ENCODE measurements at regions not wholly inside any gene's neighbourhood (a gene's known extent, or its start where the extent isn't known, plus 50 kb on each side); places are given as distances from the start of the nearest gene placed in this dataset.

DNA sequence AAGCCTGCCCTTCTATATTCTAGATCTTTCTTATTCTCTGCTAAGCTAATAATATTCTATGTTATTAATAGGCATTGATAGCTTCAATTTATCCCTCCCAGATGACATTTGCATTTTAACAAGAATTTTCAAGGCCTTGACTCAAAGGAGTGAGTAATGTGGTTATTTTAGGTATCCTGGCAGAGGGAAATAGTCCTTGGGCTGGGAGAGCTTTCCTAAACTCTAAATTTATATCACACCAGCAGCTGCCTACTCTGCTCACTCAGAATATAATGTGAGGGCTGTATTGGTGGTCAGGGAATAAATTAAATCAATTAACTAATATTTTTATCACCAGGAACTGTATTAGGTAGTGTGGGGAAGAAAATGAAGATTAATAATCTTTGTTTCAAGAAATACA is 74.8 kb upstream of the ADAM23 start:
- TF ChIP-seq YY1 (IDR thresholded peaks at IDR 0.05; ENCODE audit: insufficient read depth, insufficient read length), result no peak
- TF ChIP-seq SUZ12 (IDR thresholded peaks at IDR 0.05; ENCODE audit: extremely low read depth, insufficient read depth, insufficient read length), result no peak
- TF ChIP-seq ZNF274 (IDR thresholded peaks at IDR 0.05; ENCODE audit: low read depth, low read length), result no peak
- peaks cover 13% of the 10 kb centered on the region; the same call in 1 of the 2 replicates for H3K9me3 ChIP-seq (ENCODE audit: insufficient read depth, low read length)
- no peaks in the 10 kb centered on the region for H3K4me1 ChIP-seq (ENCODE audit: insufficient read depth, insufficient read length)

DNA sequence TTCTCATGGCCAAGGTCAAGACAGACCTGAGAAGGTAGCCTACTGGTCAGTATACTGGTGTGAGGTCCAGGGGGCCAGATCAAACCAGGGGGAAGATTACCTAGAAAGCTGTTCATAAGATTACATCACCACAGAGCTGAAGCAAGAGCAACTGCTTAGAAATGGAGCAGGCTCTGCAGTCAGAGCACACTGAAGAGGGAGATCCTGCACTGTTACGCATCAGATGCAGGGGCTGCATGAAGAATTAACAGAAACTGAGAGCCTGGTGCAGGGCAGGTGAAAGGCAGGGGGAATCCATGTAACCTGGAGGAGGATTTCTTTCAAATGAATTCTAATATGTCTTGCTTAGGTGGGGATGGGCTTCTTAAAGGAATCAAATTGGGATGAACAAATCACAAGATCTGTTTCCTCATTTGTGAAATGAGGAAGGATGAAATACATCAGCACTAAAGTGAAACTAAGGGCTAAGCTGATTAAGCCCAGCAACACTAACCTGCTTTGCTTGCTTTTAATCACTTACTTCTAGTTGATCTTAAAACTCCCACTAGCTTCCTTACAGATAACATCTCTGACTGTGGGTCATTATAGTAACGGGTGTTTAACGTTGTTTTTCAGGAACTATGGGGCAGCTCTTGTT is 74.3 kb upstream of the ADAM23 start:
- TF ChIP-seq SUZ12 (IDR thresholded peaks at IDR 0.05; ENCODE audit: extremely low read depth, insufficient read depth, insufficient read length), result no peak
- no peak for TF ChIP-seq ZNF274 (IDR thresholded peaks at IDR 0.05; ENCODE audit: low read depth, low read length)
- no peak for TF ChIP-seq YY1 (IDR thresholded peaks at IDR 0.05; ENCODE audit: insufficient read depth, insufficient read length)
- no peak for DNase-seq (ENCODE audit: low read depth, low spot score)
- no peaks in the 10 kb centered on the region for H3K4me1 ChIP-seq (ENCODE audit: insufficient read depth, insufficient read length)
- no peaks in the 10 kb centered on the region for H3K36me3 ChIP-seq (ENCODE audit: insufficient read depth, insufficient read length, low read length)
- H3K4me3 ChIP-seq (ENCODE audit: insufficient read length, low read depth), result no peak overlapping the region
- H3K9ac ChIP-seq (ENCODE audit: insufficient read length, low read depth), result no peak overlapping the region
- no peaks in the 10 kb centered on the region for H3K27me3 ChIP-seq (ENCODE audit: insufficient read depth, insufficient read length)
- H3K9me3 ChIP-seq (ENCODE audit: insufficient read depth, low read length), result peaks cover 13% of the 10 kb centered on the region; the same call in 1 of the 2 replicates

More for the DNA sequence above, 74.8 kb upstream of the ADAM23 start:
- no peak overlapping the region for H3K9ac ChIP-seq (ENCODE audit: insufficient read length, low read depth)
- no peaks in the 10 kb centered on the region for H3K36me3 ChIP-seq (ENCODE audit: insufficient read depth, insufficient read length, low read length)
- H3K4me3 ChIP-seq (ENCODE audit: insufficient read length, low read depth), result no peak overlapping the region
- H3K27me3 ChIP-seq (ENCODE audit: insufficient read depth, insufficient read length), result no peaks in the 10 kb centered on the region
- DNase-seq (ENCODE audit: low read depth, low spot score), result no peak

DNA sequence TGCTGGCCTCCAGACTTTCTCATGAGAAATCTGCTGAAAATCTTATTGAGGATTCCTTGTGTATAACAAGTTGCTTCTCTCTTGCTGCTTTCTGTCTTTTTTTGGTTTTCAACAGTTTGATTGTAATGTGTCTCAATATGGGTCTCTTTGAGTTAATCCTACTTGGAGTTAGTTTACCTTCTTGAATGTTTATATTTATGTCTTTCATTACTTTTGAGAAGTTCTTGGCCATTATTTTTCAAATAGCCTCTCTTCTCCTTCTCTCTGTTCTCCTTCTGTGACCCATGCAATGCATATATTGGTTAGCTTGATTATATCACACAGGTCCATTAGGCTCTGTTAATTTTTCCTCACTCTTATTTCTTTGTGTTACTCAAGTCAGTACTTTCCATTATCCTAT is 67.4 kb upstream of the ADAM23 start:
- DNase-seq (ENCODE audit: low read depth, low spot score), result no peak
- Histone ChIP-seq H3K4me1 (ENCODE audit: insufficient read depth, insufficient read length) (no peaks in the 10 kb centered on the region), H3K36me3 (ENCODE audit: insufficient read depth, insufficient read length, low read length) (no peaks in the 10 kb centered on the region), H3K4me3 (ENCODE audit: insufficient read length, low read depth) (no peak overlapping the region), H3K9ac (ENCODE audit: insufficient read length, low read depth) (no peak overlapping the region), H3K27me3 (ENCODE audit: insufficient read depth, insufficient read length) (no peaks in the 10 kb centered on the region), H3K9me3 (ENCODE audit: insufficient read depth, low read length) (peaks cover 21% of the 10 kb centered on the region)
- TF ChIP-seq SUZ12 (IDR thresholded peaks at IDR 0.05; ENCODE audit: extremely low read depth, insufficient read depth, insufficient read length), result no peak
- no peak for TF ChIP-seq YY1 (IDR thresholded peaks at IDR 0.05; ENCODE audit: insufficient read depth, insufficient read length)
- TF ChIP-seq ZNF274 (IDR thresholded peaks at IDR 0.05; ENCODE audit: low read depth, low read length), result no peak

DNA sequence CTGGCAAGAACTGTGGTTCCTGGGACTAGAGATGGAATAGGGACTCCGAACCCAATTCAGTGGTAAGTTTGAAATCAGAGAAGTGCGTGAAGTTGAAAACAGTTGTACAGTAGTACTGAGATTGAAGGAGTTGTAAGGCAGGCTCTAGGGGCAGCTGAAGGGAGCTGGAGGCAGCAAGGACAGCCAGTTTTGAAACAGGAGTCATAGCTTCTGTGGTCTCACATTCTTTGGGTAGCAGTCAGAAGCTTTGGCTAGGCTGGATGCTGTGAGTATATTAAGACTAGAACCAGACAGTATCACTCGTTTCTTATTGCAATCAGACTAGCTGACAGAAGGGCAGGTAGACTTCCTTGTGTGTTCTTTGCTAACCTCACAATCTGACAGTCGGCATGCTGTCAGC is 64.5 kb upstream of the ADAM23 start:
- Histone ChIP-seq H3K4me1 (ENCODE audit: insufficient read depth, insufficient read length) (no peaks in the 10 kb centered on the region), H3K9me3 (ENCODE audit: insufficient read depth, low read length) (peaks cover 15% of the 10 kb centered on the region), H3K9ac (ENCODE audit: insufficient read length, low read depth) (no peak overlapping the region), H3K27me3 (ENCODE audit: insufficient read depth, insufficient read length) (no peaks in the 10 kb centered on the region), H3K4me3 (ENCODE audit: insufficient read length, low read depth) (no peak overlapping the region), H3K36me3 (ENCODE audit: insufficient read depth, insufficient read length, low read length) (no peaks in the 10 kb centered on the region)
- no peak for DNase-seq (ENCODE audit: low read depth, low spot score)
- TF ChIP-seq ZNF274 (IDR thresholded peaks at IDR 0.05; ENCODE audit: low read depth, low read length) (no peak), SUZ12 (IDR thresholded peaks at IDR 0.05; ENCODE audit: extremely low read depth, insufficient read depth, insufficient read length) (no peak), YY1 (IDR thresholded peaks at IDR 0.05; ENCODE audit: insufficient read depth, insufficient read length) (no peak)

DNA sequence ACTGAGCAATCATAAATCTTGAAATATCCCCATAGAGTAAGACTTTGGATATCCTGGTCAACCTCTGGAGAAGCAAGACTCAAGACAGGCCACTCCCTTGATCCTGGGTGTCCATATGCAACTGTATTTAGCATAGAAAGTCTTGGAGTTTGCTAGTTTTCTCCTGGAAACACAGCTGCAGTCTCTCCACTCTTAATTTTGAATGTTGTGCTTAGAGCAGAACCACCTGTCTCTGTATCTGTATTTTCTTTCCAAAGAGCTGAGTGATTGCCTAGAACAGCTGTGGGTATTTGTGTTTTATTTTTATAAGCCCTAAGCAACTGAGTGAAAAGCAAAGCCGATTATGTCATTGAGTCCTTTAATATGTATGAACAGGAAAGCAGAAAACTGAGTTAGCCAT is 64.1 kb upstream of the ADAM23 start:
- no peak for TF ChIP-seq SUZ12 (IDR thresholded peaks at IDR 0.05; ENCODE audit: extremely low read depth, insufficient read depth, insufficient read length)
- no peak for TF ChIP-seq YY1 (IDR thresholded peaks at IDR 0.05; ENCODE audit: insufficient read depth, insufficient read length)
- TF ChIP-seq ZNF274 (IDR thresholded peaks at IDR 0.05; ENCODE audit: low read depth, low read length), result no peak
- no peak for DNase-seq (ENCODE audit: low read depth, low spot score)
- Histone ChIP-seq H3K9me3 (ENCODE audit: insufficient read depth, low read length) (peaks cover 20% of the 10 kb centered on the region), H3K9ac (ENCODE audit: insufficient read length, low read depth) (no peak overlapping the region), H3K27me3 (ENCODE audit: insufficient read depth, insufficient read length) (no peaks in the 10 kb centered on the region), H3K4me1 (ENCODE audit: insufficient read depth, insufficient read length) (no peaks in the 10 kb centered on the region), H3K36me3 (ENCODE audit: insufficient read depth, insufficient read length, low read length) (no peaks in the 10 kb centered on the region), H3K4me3 (ENCODE audit: insufficient read length, low read depth) (no peak overlapping the region)

DNA sequence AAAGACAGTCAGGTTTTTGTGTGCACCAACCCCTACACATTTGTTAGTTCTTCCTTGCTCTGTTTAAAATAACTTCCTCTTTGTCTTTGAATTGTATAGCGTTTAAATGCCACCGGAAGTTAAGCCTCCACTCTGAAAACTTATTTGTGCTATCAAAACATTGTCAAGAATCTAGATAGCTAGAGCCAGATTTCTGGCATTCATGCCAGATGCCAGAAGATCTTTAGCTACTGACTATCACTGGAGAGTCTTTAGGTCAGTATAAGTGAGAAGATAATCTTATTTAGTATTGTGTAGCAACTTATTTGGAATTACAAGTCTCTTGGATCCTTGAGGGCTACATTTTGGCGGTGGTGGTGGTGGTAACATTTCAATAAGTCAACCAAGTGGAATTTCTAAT is 63.4 kb upstream of the ADAM23 start:
- Histone ChIP-seq H3K27me3 (ENCODE audit: insufficient read depth, insufficient read length) (no peaks in the 10 kb centered on the region), H3K36me3 (ENCODE audit: insufficient read depth, insufficient read length, low read length) (no peaks in the 10 kb centered on the region), H3K9ac (ENCODE audit: insufficient read length, low read depth) (no peak overlapping the region), H3K4me3 (ENCODE audit: insufficient read length, low read depth) (no peak overlapping the region), H3K4me1 (ENCODE audit: insufficient read depth, insufficient read length) (no peaks in the 10 kb centered on the region), H3K9me3 (ENCODE audit: insufficient read depth, low read length) (peaks cover 25% of the 10 kb centered on the region)
- no peak for DNase-seq (ENCODE audit: low read depth, low spot score)
- TF ChIP-seq ZNF274 (IDR thresholded peaks at IDR 0.05; ENCODE audit: low read depth, low read length) (no peak), SUZ12 (IDR thresholded peaks at IDR 0.05; ENCODE audit: extremely low read depth, insufficient read depth, insufficient read length) (no peak), YY1 (IDR thresholded peaks at IDR 0.05; ENCODE audit: insufficient read depth, insufficient read length) (no peak)

DNA sequence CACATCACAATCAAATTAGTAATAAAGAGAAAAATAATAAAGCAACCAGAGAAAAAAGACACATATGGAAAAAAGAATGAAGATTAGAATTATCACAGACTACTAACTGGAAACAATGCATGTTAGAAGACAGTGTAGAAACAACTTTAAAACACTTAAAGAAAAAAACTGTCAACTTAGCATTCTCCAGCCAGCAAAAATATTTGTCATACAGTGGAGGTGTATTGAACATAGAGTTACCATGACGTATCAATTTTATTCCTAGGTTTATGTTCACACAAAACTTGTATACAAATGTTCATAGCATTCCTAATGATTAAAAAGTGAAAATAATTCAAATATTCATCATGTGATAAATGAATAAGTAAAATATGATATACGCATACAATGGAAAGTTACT is 61.5 kb upstream of the ADAM23 start:
- H3K9me3 ChIP-seq (ENCODE audit: insufficient read depth, low read length), result peaks cover 16% of the 10 kb centered on the region
- no peaks in the 10 kb centered on the region for H3K4me1 ChIP-seq (ENCODE audit: insufficient read depth, insufficient read length)
- H3K9ac ChIP-seq (ENCODE audit: insufficient read length, low read depth), result no peak overlapping the region
- no peak for DNase-seq (ENCODE audit: low read depth, low spot score)
- H3K4me3 ChIP-seq (ENCODE audit: insufficient read length, low read depth), result no peak overlapping the region
- TF ChIP-seq SUZ12 (IDR thresholded peaks at IDR 0.05; ENCODE audit: extremely low read depth, insufficient read depth, insufficient read length) (no peak), YY1 (IDR thresholded peaks at IDR 0.05; ENCODE audit: insufficient read depth, insufficient read length) (no peak), ZNF274 (IDR thresholded peaks at IDR 0.05; ENCODE audit: low read depth, low read length) (no peak)
- no peaks in the 10 kb centered on the region for H3K36me3 ChIP-seq (ENCODE audit: insufficient read depth, insufficient read length, low read length)
- H3K27me3 ChIP-seq (ENCODE audit: insufficient read depth, insufficient read length), result no peaks in the 10 kb centered on the region
